Type B pancreatic cell (in vitro differentiated cells): ENCODE measurements at regions not wholly inside any gene's neighbourhood (a gene's known extent, or its start where the extent isn't known, plus 50 kb on each side); places are given as distances from the start of the nearest gene placed in this dataset.

Source experiments
- DNase-seq: peaks from one replicate; pipeline ENCODE4 v3.0.0; 2021; ENCODE audit warnings: mixed read lengths; ENCODE audit not compliant: unreplicated experiment; ENCODE audit errors: extremely low spot score
- H3K27ac Mint-ChIP-seq: 2 replicates; pipeline ENCODE4 v1.8.0; 2021; ENCODE audit warnings: mild to moderate bottlenecking, mixed read lengths
- H3K27me3 Mint-ChIP-seq: 2 replicates; pipeline ENCODE4 v1.8.0; 2021; ENCODE audit warnings: mixed read lengths
- H3K36me3 Mint-ChIP-seq: 2 replicates; pipeline ENCODE4 v1.8.0; 2021; ENCODE audit warnings: mixed read lengths
- H3K4me1 Mint-ChIP-seq: one replicate; pipeline ENCODE4 v1.8.0; 2021; ENCODE audit warnings: mixed read lengths; ENCODE audit not compliant: unreplicated experiment
- H3K4me3 Mint-ChIP-seq: 2 replicates; pipeline ENCODE4 v1.8.0; 2021; ENCODE audit warnings: mild to moderate bottlenecking, mixed read lengths
- H3K9me3 Mint-ChIP-seq: 2 replicates; pipeline ENCODE4 v1.8.0; 2021; ENCODE audit warnings: mixed read lengths
- CTCF ChIP-seq: fragments of 200-600 bp; sonication (generic); conservative IDR thresholded peaks from 2 replicates; pipeline ENCODE4 v1.5.0; 2021; ENCODE audit warnings: antibody characterized with exemption, mild to moderate bottlenecking

GRCh38 chr1:165080253-165080896 lies 276.1 kb downstream of the LMX1A start:
- Mint-ChIP-seq H3K9me3 (peaks cover 7% of the 10 kb centered on the region), H3K4me1 (no peaks in the 10 kb centered on the region), H3K27me3 (no peaks in the 10 kb centered on the region), H3K4me3 (no peak overlapping the region), H3K27ac (no peak overlapping the region), H3K36me3 (no peaks in the 10 kb centered on the region)
- DNase-seq = no peak
- no peak for TF ChIP-seq CTCF

GRCh38 chr1:165078391-165078790 lies 278.1 kb downstream of the LMX1A start:
- H3K27me3 Mint-ChIP-seq = no peaks in the 10 kb centered on the region
- no peak for TF ChIP-seq CTCF
- H3K4me3 Mint-ChIP-seq = no peak overlapping the region
- DNase-seq = no peak
- no peak overlapping the region for H3K27ac Mint-ChIP-seq
- H3K4me1 Mint-ChIP-seq = peaks cover 9% of the 10 kb centered on the region
- H3K9me3 Mint-ChIP-seq = peaks cover 2% of the 10 kb centered on the region
- no peaks in the 10 kb centered on the region for H3K36me3 Mint-ChIP-seq

- no peaks in the 10 kb centered on the region for H3K9me3 Mint-ChIP-seq
- TF ChIP-seq CTCF = peak; percentile 80
- H3K4me1 Mint-ChIP-seq = peaks cover 13% of the 10 kb centered on the region
- DNase-seq = no peak
- no peaks in the 10 kb centered on the region for H3K27me3 Mint-ChIP-seq
- H3K4me3 Mint-ChIP-seq = no peak overlapping the region
- H3K36me3 Mint-ChIP-seq = no peaks in the 10 kb centered on the region
- H3K27ac Mint-ChIP-seq = no peak overlapping the region
Observed at GRCh38 chr1:165075725-165076370, 280.7 kb downstream of the LMX1A start.

GRCh38 chr1:165073185-165074007 lies 283.1 kb downstream of the LMX1A start:
- no peak overlapping the region for H3K27ac Mint-ChIP-seq
- no peaks in the 10 kb centered on the region for H3K36me3 Mint-ChIP-seq
- no peak for DNase-seq
- H3K27me3 Mint-ChIP-seq = no peaks in the 10 kb centered on the region
- H3K4me3 Mint-ChIP-seq = no peak overlapping the region
- peak; percentile 94 for TF ChIP-seq CTCF
- peaks cover 13% of the 10 kb centered on the region for H3K4me1 Mint-ChIP-seq
- H3K9me3 Mint-ChIP-seq = no peaks in the 10 kb centered on the region

- H3K9me3 Mint-ChIP-seq = no peaks in the 10 kb centered on the region
- DNase-seq = no peak
- no peak overlapping the region for H3K27ac Mint-ChIP-seq
- TF ChIP-seq CTCF = no peak
- H3K4me1 Mint-ChIP-seq = peaks cover 13% of the 10 kb centered on the region
- no peak overlapping the region for H3K4me3 Mint-ChIP-seq
- no peaks in the 10 kb centered on the region for H3K36me3 Mint-ChIP-seq
- H3K27me3 Mint-ChIP-seq = no peaks in the 10 kb centered on the region
Observed at GRCh38 chr1:165070675-165071074, 285.8 kb downstream of the LMX1A start.
